Smooth muscle cell (in vitro differentiated cells): ENCODE measurements at regions not wholly inside any gene's neighbourhood (a gene's known extent, or its start where the extent isn't known, plus 50 kb on each side); places are given as distances from the start of the nearest gene placed in this dataset.
A peak's percentile ranks its signal among the peaks of the same experiment; 100 is the strongest.

Source experiments
- DNase-seq: peaks from one replicate; lab custom pipeline; 2025; ENCODE audit not compliant: unreplicated experiment; lab: John Stamatoyannopoulos, UW
- H2AFZ ChIP-seq: fragments of 200-600 bp; sonication (generic); 2 replicates; pipeline ENCODE4 v1.6.0; 2016; ENCODE audit warnings: antibody characterized with exemption, low read depth, mild to moderate bottlenecking
- H3F3A ChIP-seq: fragments of 200-600 bp; sonication (generic); 2 replicates; pipeline ENCODE4 v1.6.0; 2017; ENCODE audit warnings: antibody characterized with exemption, low read depth
- H3K27ac ChIP-seq: fragments of 200-600 bp; sonication (generic); 2 replicates; pipeline ENCODE4 v1.5.1; 2016; ENCODE audit warnings: low read depth, mild to moderate bottlenecking
- H3K27me3 ChIP-seq: fragments of 200-600 bp; sonication (generic); 2 replicates; pipeline ENCODE4 v1.6.1; 2016; ENCODE audit warnings: low read depth, mild to moderate bottlenecking
- H3K36me3 ChIP-seq: fragments of 200-600 bp; sonication (generic); 2 replicates; pipeline ENCODE4 v1.5.1; 2016; ENCODE audit warnings: low read depth
- H3K4me1 ChIP-seq: fragments of 200-600 bp; sonication (generic); 2 replicates; pipeline ENCODE4 v1.5.1; 2016; ENCODE audit warnings: low read depth
- H3K4me2 ChIP-seq: fragments of 200-600 bp; sonication (generic); 2 replicates; pipeline ENCODE4 v1.6.0; 2016; ENCODE audit warnings: mild to moderate bottlenecking
- H3K4me3 ChIP-seq: fragments of 200-600 bp; sonication (generic); 2 replicates; pipeline ENCODE4 v1.5.1; 2016; ENCODE audit warnings: mild to moderate bottlenecking
- H3K79me2 ChIP-seq: fragments of 200-600 bp; sonication (generic); 2 replicates; pipeline ENCODE4 v1.6.0; 2016; ENCODE audit warnings: low read depth, mild to moderate bottlenecking
- H3K9ac ChIP-seq: fragments of 200-600 bp; sonication (generic); 2 replicates; pipeline ENCODE4 v1.6.0; 2016; ENCODE audit warnings: low read depth
- H3K9me3 ChIP-seq: fragments of 200-600 bp; sonication (generic); replicated peaks from 2 replicates; pipeline ENCODE4 v1.5.1; 2016; ENCODE audit warnings: low read depth
- H4K20me1 ChIP-seq: fragments of 200-600 bp; sonication (generic); 2 replicates; pipeline ENCODE4 v1.6.0; 2016; ENCODE audit warnings: low read depth
- WGBS: methylation state at CpG from one replicate; pipeline ENCODE4 v1.1.7; 2016; ENCODE audit warnings: low lambda C conversion rate; 5-methylcytosine and 5-hydroxymethylcytosine counted together
- TF ChIP-seq, protein P1 (sequence below): fragments of 200-600 bp; sonication (generic); IDR thresholded peaks from 2 replicates; pipeline ENCODE4 v1.5.1; 2017; ENCODE audit warnings: borderline replicate concordance, mild to moderate bottlenecking, antibody characterized with exemption; ENCODE audit not compliant: insufficient read depth, poor library complexity, severe bottlenecking

GRCh38 chr3:107430996-107431245 is 53.7 kb downstream of the CCDC54 start:
- no peak overlapping the region for H3K9ac ChIP-seq
- H3K36me3 ChIP-seq, result no peaks in the 10 kb centered on the region
- H3K79me2 ChIP-seq, result no peaks in the 10 kb centered on the region
- H3K27me3 ChIP-seq, result no peaks in the 10 kb centered on the region
- no peak overlapping the region for H3K27ac ChIP-seq
- 5% methylated on average over 16 of the region's 16 CpGs for WGBS
- H3F3A ChIP-seq, result peaks cover 7% of the 10 kb centered on the region
- H2AFZ ChIP-seq, result peak overlapping the region; percentile 89
- H3K4me2 ChIP-seq, result peak overlapping the region; percentile 99
- H3K9me3 ChIP-seq, result no peaks in the 10 kb centered on the region
- no peak for DNase-seq
- no peaks in the 10 kb centered on the region for H4K20me1 ChIP-seq
- TF ChIP-seq, protein P1, sequence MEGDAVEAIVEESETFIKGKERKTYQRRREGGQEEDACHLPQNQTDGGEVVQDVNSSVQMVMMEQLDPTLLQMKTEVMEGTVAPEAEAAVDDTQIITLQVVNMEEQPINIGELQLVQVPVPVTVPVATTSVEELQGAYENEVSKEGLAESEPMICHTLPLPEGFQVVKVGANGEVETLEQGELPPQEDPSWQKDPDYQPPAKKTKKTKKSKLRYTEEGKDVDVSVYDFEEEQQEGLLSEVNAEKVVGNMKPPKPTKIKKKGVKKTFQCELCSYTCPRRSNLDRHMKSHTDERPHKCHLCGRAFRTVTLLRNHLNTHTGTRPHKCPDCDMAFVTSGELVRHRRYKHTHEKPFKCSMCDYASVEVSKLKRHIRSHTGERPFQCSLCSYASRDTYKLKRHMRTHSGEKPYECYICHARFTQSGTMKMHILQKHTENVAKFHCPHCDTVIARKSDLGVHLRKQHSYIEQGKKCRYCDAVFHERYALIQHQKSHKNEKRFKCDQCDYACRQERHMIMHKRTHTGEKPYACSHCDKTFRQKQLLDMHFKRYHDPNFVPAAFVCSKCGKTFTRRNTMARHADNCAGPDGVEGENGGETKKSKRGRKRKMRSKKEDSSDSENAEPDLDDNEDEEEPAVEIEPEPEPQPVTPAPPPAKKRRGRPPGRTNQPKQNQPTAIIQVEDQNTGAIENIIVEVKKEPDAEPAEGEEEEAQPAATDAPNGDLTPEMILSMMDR, result no peak
- H3K4me3 ChIP-seq, result peak overlapping the region; percentile 78
- H3K4me1 ChIP-seq, result peaks cover 12% of the 10 kb centered on the region

DNA sequence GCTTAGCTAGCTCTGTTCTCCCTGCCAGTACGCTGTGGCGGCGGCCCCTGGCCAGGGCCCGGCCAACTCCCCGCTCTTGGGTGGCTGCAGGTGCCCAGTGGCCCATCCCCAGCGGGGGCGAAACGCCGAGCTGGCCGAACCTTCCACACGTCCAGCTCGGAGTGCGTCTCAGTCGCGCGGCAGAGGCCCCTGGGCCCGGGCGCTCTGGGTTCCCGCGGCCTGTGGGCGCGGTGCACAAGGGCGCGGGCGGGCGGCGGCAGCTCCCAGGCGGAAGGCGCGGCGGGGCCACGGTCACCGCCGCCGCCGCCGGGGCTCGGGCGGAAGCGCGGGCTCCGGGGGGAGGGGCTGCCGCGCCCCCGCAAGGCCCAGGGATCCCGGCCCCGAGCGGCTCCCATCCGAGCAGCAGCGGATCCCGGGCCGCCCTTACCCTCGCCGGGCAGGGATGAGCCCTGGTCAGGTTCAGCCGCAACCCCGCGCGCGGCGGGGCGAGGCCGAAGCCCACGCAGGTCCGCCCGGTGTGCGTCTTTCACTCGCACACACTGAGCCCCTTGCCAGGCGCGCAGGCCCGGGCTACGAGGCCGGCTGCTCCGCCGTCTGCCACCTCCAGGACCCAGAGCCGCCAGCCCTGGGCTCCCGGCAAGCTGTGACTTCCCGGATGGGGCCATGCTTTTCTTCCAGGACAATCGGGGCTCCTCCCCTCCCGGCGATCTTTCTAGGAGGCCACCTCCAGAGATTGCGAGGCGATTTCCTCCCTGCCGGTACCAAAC is 54.2 kb downstream of the CCDC54 start:
- Histone ChIP-seq H3K27ac (no peak overlapping the region), H3K9ac (peak overlapping the region; percentile 61), H3K79me2 (no peaks in the 10 kb centered on the region), H3K9me3 (no peaks in the 10 kb centered on the region), H3K27me3 (no peaks in the 10 kb centered on the region), H3F3A (peaks cover 7% of the 10 kb centered on the region), H3K36me3 (no peaks in the 10 kb centered on the region), H4K20me1 (no peaks in the 10 kb centered on the region), H2AFZ (peak overlapping the region; percentile 99), H3K4me1 (peaks cover 12% of the 10 kb centered on the region), H3K4me3 (peak overlapping the region; percentile 78), H3K4me2 (peak overlapping the region; percentile 99)
- TF ChIP-seq, protein P1, result no peak
- DNase-seq, result peak; percentile 29
- under 1% methylated on average over 66 of the region's 83 CpGs for WGBS

- Histone ChIP-seq H3K4me1 (peaks cover 12% of the 10 kb centered on the region), H3K36me3 (no peaks in the 10 kb centered on the region), H3K4me3 (peak overlapping the region; percentile 78), H3K27me3 (no peaks in the 10 kb centered on the region), H4K20me1 (no peaks in the 10 kb centered on the region), H3K9ac (peak overlapping the region; percentile 61), H3K9me3 (no peaks in the 10 kb centered on the region), H3K27ac (no peak overlapping the region), H3F3A (peaks cover 7% of the 10 kb centered on the region), H2AFZ (peak overlapping the region; percentile 99), H3K4me2 (peak overlapping the region; percentile 99), H3K79me2 (no peaks in the 10 kb centered on the region)
- TF ChIP-seq, protein P1, result no peak
- DNase-seq, result no peak
- WGBS, result 6% methylated on average over 20 of the region's 20 CpGs
Measured at GRCh38 chr3:107432013-107432515, 54.8 kb downstream of the CCDC54 start.

GRCh38 chr3:107432646-107433045 is 55.4 kb downstream of the CCDC54 start:
- 90% methylated on average over 8 of the region's 8 CpGs for WGBS
- Histone ChIP-seq H3K79me2 (no peaks in the 10 kb centered on the region), H3K4me1 (peaks cover 12% of the 10 kb centered on the region), H3K27ac (no peak overlapping the region), H3K9me3 (no peaks in the 10 kb centered on the region), H2AFZ (no peak overlapping the region), H3K9ac (no peak overlapping the region), H3K4me2 (peak overlapping the region; percentile 99), H3K4me3 (peak overlapping the region; percentile 78), H4K20me1 (no peaks in the 10 kb centered on the region), H3K36me3 (no peaks in the 10 kb centered on the region), H3K27me3 (no peaks in the 10 kb centered on the region), H3F3A (peaks cover 7% of the 10 kb centered on the region)
- TF ChIP-seq, protein P1, result no peak
- no peak for DNase-seq
